Left lung (tissue), 4 donors: ENCODE measurements at regions not wholly inside any gene's neighbourhood (a gene's known extent, or its start where the extent isn't known, plus 50 kb on each side); places are given as distances from the start of the nearest gene placed in this dataset.

Source experiments
- ATAC-seq: fragments of 200-7000 bp; cut with Tn5 transposase; one replicate; pipeline ENCODE4 v1.9.1; 2020; ENCODE audit warnings: moderate library complexity
- DNase-seq, 4 donors: peaks; one replicate each; pipeline ENCODE4 v3.0.0-alpha.2; 2013 to 2020
- H3K27ac ChIP-seq, 2 donors: fragments of 200-600 bp; sonication (generic) in 1 of 2; one replicate each; pipeline versions ENCODE4 v1.5.0 to v1.8.0; 2020 to 2021
- H3K27me3 ChIP-seq, 2 donors: fragments of 200-600 bp; sonication (generic) in 1 of 2; one replicate each; pipeline versions ENCODE4 v1.5.0 to v1.8.0; 2020 to 2021
- H3K36me3 ChIP-seq, 2 donors: fragments of 200-600 bp; sonication (generic) in 1 of 2; one replicate each; pipeline versions ENCODE4 v1.5.0 to v1.8.0; 2020 to 2021
- H3K4me1 ChIP-seq, 2 donors: fragments of 200-600 bp; one replicate each; pipeline ENCODE4 v1.8.0; 2021
- H3K4me3 ChIP-seq, 2 donors: fragments of 200-600 bp; sonication (generic) in 1 of 2; one replicate each; pipeline versions ENCODE4 v1.5.0 to v1.8.0; 2020 to 2021; ENCODE audit warnings: mild to moderate bottlenecking in 1 of 2
- H3K9me3 ChIP-seq, 2 donors: fragments of 200-600 bp; sonication (generic) in 1 of 2; one replicate each; pipeline versions ENCODE4 v1.5.0 to v1.8.0; 2020 to 2021
- CTCF ChIP-seq, 2 donors: fragments of 200-600 bp; sonication (generic) in 1 of 2; IDR thresholded peaks; one replicate each; pipeline versions ENCODE4 v1.5.0 to v1.8.0; 2021; ENCODE audit warnings: antibody characterized with exemption in 2 of 2
- intact Hi-C, 2 donors: fragments of 100-400 bp; cut with DNase I; formaldehyde crosslinking; loops; one replicate each; pipeline versions ENCODE4 v1.11.2 to v1.14.2; 2022
- donor health status: DM: no; HTN: yes; CAD: no.
- donor health status: DM: no; HTN: no; CAD: no.

GRCh38 chr9:120158221-120158620 is 421.7 kb downstream of the CDK5RAP2 start:
- H3K4me3 ChIP-seq = no peak overlapping the region
- ATAC-seq (no peak), DNase-seq (no peak)
- intact Hi-C loops = no loop called here
- no peaks in the 10 kb centered on the region for H3K27me3 ChIP-seq
- no peaks in the 10 kb centered on the region for H3K4me1 ChIP-seq
- no peak for TF ChIP-seq CTCF (IDR thresholded peaks at IDR 0.05)
- H3K9me3 ChIP-seq = peaks cover 0 to 6% of the 10 kb centered on the region in 2 donors
- no peak overlapping the region for H3K27ac ChIP-seq
- H3K36me3 ChIP-seq = no peaks in the 10 kb centered on the region

DNA sequence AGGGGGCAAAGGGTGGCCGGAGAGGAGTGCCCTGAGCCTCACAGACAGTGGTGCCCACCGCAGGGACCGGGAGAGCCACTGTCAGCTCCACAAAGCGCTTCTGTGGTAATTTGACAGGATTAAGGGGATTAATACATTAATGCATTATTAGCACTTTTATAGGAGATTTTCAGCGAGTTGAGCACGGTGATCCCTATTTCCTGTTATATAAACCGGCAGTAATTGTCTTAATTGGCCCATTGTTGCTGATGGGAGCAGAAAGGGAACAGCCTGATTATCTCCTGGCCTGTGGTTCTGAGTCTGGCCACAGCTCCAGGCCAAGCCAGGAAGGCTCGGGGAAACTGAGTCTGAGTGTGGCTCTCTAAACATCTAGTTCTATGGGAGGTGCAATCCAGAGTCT is 423.6 kb downstream of the CDK5RAP2 start:
- Histone ChIP-seq H3K27ac (no peak overlapping the region), H3K4me3 (no peak overlapping the region), H3K36me3 (no peaks in the 10 kb centered on the region), H3K4me1 (no peaks in the 10 kb centered on the region), H3K9me3 (peaks cover 0 to 6% of the 10 kb centered on the region in 2 donors), H3K27me3 (no peaks in the 10 kb centered on the region)
- intact Hi-C loops = no loop called here
- ATAC-seq (no peak), DNase-seq (no peak)
- TF ChIP-seq CTCF (IDR thresholded peaks at IDR 0.05) = no peak

- Histone ChIP-seq H3K9me3 (no peaks in the 10 kb centered on the region), H3K27me3 (no peaks in the 10 kb centered on the region), H3K36me3 (no peaks in the 10 kb centered on the region), H3K4me1 (no peaks in the 10 kb centered on the region), H3K27ac (no peak overlapping the region), H3K4me3 (no peak overlapping the region)
- DNase-seq (no peak), ATAC-seq (no peak)
- intact Hi-C loops = no loop called here
- no peak for TF ChIP-seq CTCF (IDR thresholded peaks at IDR 0.05)
Measured at GRCh38 chr9:120153258-120153657, 426.7 kb downstream of the CDK5RAP2 start.

DNA sequence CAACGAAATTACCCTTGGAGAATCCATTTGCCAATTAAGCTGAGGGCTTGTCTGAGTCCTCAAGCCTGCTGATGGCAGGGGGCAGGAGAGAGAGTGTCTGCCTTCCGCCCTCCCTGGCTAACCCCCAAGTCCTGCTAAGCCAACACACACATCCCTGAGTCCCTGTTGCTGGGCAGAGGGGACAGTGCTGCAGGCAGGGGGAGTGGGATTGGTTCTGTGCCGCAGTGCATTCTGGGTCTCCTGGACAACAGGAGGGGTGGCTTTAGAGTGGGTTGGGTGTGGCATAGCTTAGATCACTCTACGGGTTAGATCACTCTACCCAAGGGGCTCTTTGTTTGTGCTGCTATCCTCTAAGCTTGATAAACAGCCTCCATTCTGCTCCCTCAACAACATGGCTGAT is 427.7 kb downstream of the CDK5RAP2 start:
- no peaks in the 10 kb centered on the region for H3K9me3 ChIP-seq
- ATAC-seq (no peak), DNase-seq (peak in 1 of 4 donors; percentile 37)
- no peak overlapping the region for H3K4me3 ChIP-seq
- TF ChIP-seq CTCF (IDR thresholded peaks at IDR 0.05) = no peak
- no peaks in the 10 kb centered on the region for H3K36me3 ChIP-seq
- H3K4me1 ChIP-seq = no peaks in the 10 kb centered on the region
- intact Hi-C loops = no loop called here
- no peaks in the 10 kb centered on the region for H3K27me3 ChIP-seq
- no peak overlapping the region for H3K27ac ChIP-seq

GRCh38 chr9:120151806-120152205 is 428.2 kb downstream of the CDK5RAP2 start:
- ATAC-seq = no peak
- intact Hi-C loops = no loop called here

More at GRCh38 chr9:120151806-120152205, 428.2 kb downstream of the CDK5RAP2 start:
- Histone ChIP-seq H3K4me1 (no peaks in the 10 kb centered on the region), H3K9me3 (no peaks in the 10 kb centered on the region), H3K36me3 (no peaks in the 10 kb centered on the region), H3K27ac (no peak overlapping the region), H3K27me3 (no peaks in the 10 kb centered on the region), H3K4me3 (no peak overlapping the region)
- no peak for TF ChIP-seq CTCF (IDR thresholded peaks at IDR 0.05)
- DNase-seq = no peak
